MCF 10A (cell line): ENCODE measurements at regions not wholly inside any gene's neighbourhood (a gene's known extent, or its start where the extent isn't known, plus 50 kb on each side); places are given as distances from the start of the nearest gene placed in this dataset.

Experiments used
- BruUV-seq: library from RNA; stranded (reverse); fragments of 400-500 nt; replicated peaks from 2 replicates; lab custom pipeline; 2021; lab: Mats Ljungman, UMichigan
- CTCF ChIA-PET: fragments of 300-600 bp; sonication (Branson Sonifier 250); formaldehyde crosslinking; extraction: SDS; loops from one replicate; lab custom pipeline; 2021; ENCODE audit warnings: antibody characterized with exemption, inconsistent platforms; lab: Yijun Ruan, JAX
- POLR2A ChIA-PET: fragments of 300-600, 350-650 bp; sonication (Branson Sonifier 250); formaldehyde crosslinking; extraction: SDS; loops from one replicate; lab custom pipeline; 2020; ENCODE audit warnings: antibody characterized with exemption, inconsistent platforms; lab: Yijun Ruan, JAX
- DNase-seq: peaks from one replicate; pipeline ENCODE4 v3.0.0-alpha.2; 2018; ENCODE audit not compliant: unreplicated experiment
- H3K27ac Mint-ChIP-seq: one replicate; pipeline ENCODE4 v1.8.0; 2022; ENCODE audit warnings: mild to moderate bottlenecking, low read depth, mixed read lengths; ENCODE audit not compliant: unreplicated experiment
- H3K27me3 Mint-ChIP-seq: one replicate; pipeline ENCODE4 v1.8.0; 2022; ENCODE audit warnings: mixed read lengths; ENCODE audit not compliant: insufficient read depth, unreplicated experiment
- H3K36me3 Mint-ChIP-seq: one replicate; pipeline ENCODE4 v1.8.0; 2022; ENCODE audit warnings: mild to moderate bottlenecking, moderate library complexity, mixed read lengths; ENCODE audit not compliant: insufficient read depth, unreplicated experiment
- H3K4me1 Mint-ChIP-seq: one replicate; pipeline ENCODE4 v1.8.0; 2022; ENCODE audit warnings: mixed read lengths; ENCODE audit not compliant: insufficient read depth, unreplicated experiment
- H3K4me3 Mint-ChIP-seq: one replicate; pipeline ENCODE4 v1.8.0; 2022; ENCODE audit warnings: mild to moderate bottlenecking, moderate library complexity, mixed read lengths; ENCODE audit not compliant: unreplicated experiment
- H3K9me3 Mint-ChIP-seq: one replicate; pipeline ENCODE4 v1.8.0; 2022; ENCODE audit warnings: mixed read lengths; ENCODE audit not compliant: unreplicated experiment
- CTCF ChIP-seq: fragments of 200-600 bp; IDR thresholded peaks from one replicate; pipeline ENCODE4 v1.8.0; 2022; ENCODE audit warnings: antibody characterized with exemption, mild to moderate bottlenecking; ENCODE audit not compliant: unreplicated experiment
- intact Hi-C: fragments of 100-400 bp; cut with micrococcal nuclease; formaldehyde crosslinking; loops from 2 replicates; pipeline ENCODE4 v1.14.1; 2022

GRCh38 chr2:67896076-67896475 lies 166.7 kb downstream of the C1D start:
- no peak overlapping the region for H3K27ac Mint-ChIP-seq
- peaks cover 9% of the 10 kb centered on the region for H3K9me3 Mint-ChIP-seq
- peaks cover 4% of the 10 kb centered on the region for H3K36me3 Mint-ChIP-seq
- intact Hi-C loops = no loop called here
- ChIA-PET CTCF (no interaction called here), POLR2A (no interaction called here)
- BruUV-seq = no TSS peak
- no peak overlapping the region for H3K4me3 Mint-ChIP-seq
- no peak for TF ChIP-seq CTCF
- no peaks in the 10 kb centered on the region for H3K4me1 Mint-ChIP-seq
- H3K27me3 Mint-ChIP-seq = no peaks in the 10 kb centered on the region
- no peak for DNase-seq

GRCh38 chr2:67896476-67896875 lies 166.3 kb downstream of the C1D start:
- H3K27me3 Mint-ChIP-seq = no peaks in the 10 kb centered on the region

GRCh38 chr2:67898595-67898994 lies 164.2 kb downstream of the C1D start:
- intact Hi-C loops = no loop called here

More at GRCh38 chr2:67896476-67896875, 166.3 kb downstream of the C1D start:
- no peak for TF ChIP-seq CTCF
- BruUV-seq = no TSS peak
- intact Hi-C loops = no loop called here
- ChIA-PET POLR2A (interaction anchor here (1.1 kb wide), 1 partner anchor 9 kb away, joined by 4 read pairs; no protein-coding TSS in a partner anchor), CTCF (no interaction called here)
- peaks cover 4% of the 10 kb centered on the region for H3K36me3 Mint-ChIP-seq
- H3K9me3 Mint-ChIP-seq = peaks cover 13% of the 10 kb centered on the region
- H3K4me3 Mint-ChIP-seq = no peak overlapping the region
- no peak for DNase-seq
- H3K27ac Mint-ChIP-seq = no peak overlapping the region
- H3K4me1 Mint-ChIP-seq = no peaks in the 10 kb centered on the region

GRCh38 chr2:67899187-67899586 lies 163.6 kb downstream of the C1D start:
- Mint-ChIP-seq H3K9me3 (peaks cover 12% of the 10 kb centered on the region), H3K4me1 (no peaks in the 10 kb centered on the region), H3K4me3 (no peak overlapping the region), H3K27ac (no peak overlapping the region), H3K27me3 (no peaks in the 10 kb centered on the region), H3K36me3 (peaks cover 4% of the 10 kb centered on the region)
- CTCF ChIA-PET = interaction anchor here (0.7 kb wide), 1 partner anchor 53 kb away, joined by 3 read pairs; no protein-coding TSS in a partner anchor
- POLR2A ChIA-PET = no interaction called here
- TF ChIP-seq CTCF = no peak
- no TSS peak for BruUV-seq
- intact Hi-C loops = no loop called here
- DNase-seq = no peak

More at GRCh38 chr2:67898595-67898994, 164.2 kb downstream of the C1D start:
- Mint-ChIP-seq H3K27ac (no peak overlapping the region), H3K36me3 (peaks cover 4% of the 10 kb centered on the region), H3K4me3 (no peak overlapping the region), H3K27me3 (no peaks in the 10 kb centered on the region), H3K9me3 (peaks cover 17% of the 10 kb centered on the region), H3K4me1 (no peaks in the 10 kb centered on the region)
- no peak for DNase-seq
- POLR2A ChIA-PET = interaction anchor here (0.9 kb wide), 1 partner anchor 17 kb away, joined by 4 read pairs; no protein-coding TSS in a partner anchor
- no peak for TF ChIP-seq CTCF
- CTCF ChIA-PET = interaction anchor here (0.9 kb wide), 1 partner anchor 31 kb away, joined by 3 read pairs; no protein-coding TSS in a partner anchor
- no TSS peak for BruUV-seq
